Activated CD4-positive, alpha-beta T cell treated with anti-CD3 and anti-CD28 coated beads for 36 hours (primary cell): ENCODE measurements at regions not wholly inside any gene's neighbourhood (a gene's known extent, or its start where the extent isn't known, plus 50 kb on each side); places are given as distances from the start of the nearest gene placed in this dataset.
"Not testable (repeated sequence)": the region's sequence is repeated elsewhere in the genome, so short reads cannot be mapped to it uniquely, and the experiment has no call there.

Experiments
- ATAC-seq: fragments of 200-7000 bp; cut with Tn5 transposase; one replicate; pipeline ENCODE4 v1.10.0; 2021; ENCODE audit warnings: mild to moderate bottlenecking, moderate library complexity
- CTCF ChIA-PET: fragments of 350-600 bp; sonication (Branson Sonifier 250); formaldehyde crosslinking; loops from one replicate; lab custom pipeline; 2021; ENCODE audit warnings: antibody characterized with exemption; lab: Charles Lee
- POLR2A ChIA-PET: fragments of 350-600 bp; sonication (Branson Sonifier 250); formaldehyde crosslinking; loops from one replicate; lab custom pipeline; 2021; ENCODE audit warnings: antibody characterized with exemption, inconsistent platforms; lab: Charles Lee
- DNase-seq: peaks from one replicate; pipeline ENCODE4 v3.0.0-alpha.2; 2020
- H3K27ac Mint-ChIP-seq: one replicate; pipeline ENCODE4 v1.8.0; 2021; ENCODE audit warnings: mixed read lengths
- H3K27me3 Mint-ChIP-seq: one replicate; pipeline ENCODE4 v1.8.0; 2021; ENCODE audit warnings: mixed read lengths
- H3K36me3 Mint-ChIP-seq: one replicate; pipeline ENCODE4 v1.8.0; 2021; ENCODE audit warnings: low read depth, mixed read lengths
- H3K4me1 Mint-ChIP-seq: one replicate; pipeline ENCODE4 v1.8.0; 2021; ENCODE audit warnings: mixed read lengths
- H3K4me3 Mint-ChIP-seq: one replicate; pipeline ENCODE4 v1.8.0; 2021; ENCODE audit warnings: mild to moderate bottlenecking, moderate library complexity, mixed read lengths
- H3K9me3 Mint-ChIP-seq: one replicate; pipeline ENCODE4 v1.8.0; 2021; ENCODE audit warnings: low read depth, mixed read lengths
- intact Hi-C, 2 experiments: fragments of 100-400 bp; cut with DNase I in 1 of 2; cut with micrococcal nuclease in 1 of 2; formaldehyde crosslinking; loops; one replicate each; pipeline versions ENCODE4 v1.14.2 to v1.15.1; 2022 to 2024; cut with DNase I, micrococcal nuclease

DNA sequence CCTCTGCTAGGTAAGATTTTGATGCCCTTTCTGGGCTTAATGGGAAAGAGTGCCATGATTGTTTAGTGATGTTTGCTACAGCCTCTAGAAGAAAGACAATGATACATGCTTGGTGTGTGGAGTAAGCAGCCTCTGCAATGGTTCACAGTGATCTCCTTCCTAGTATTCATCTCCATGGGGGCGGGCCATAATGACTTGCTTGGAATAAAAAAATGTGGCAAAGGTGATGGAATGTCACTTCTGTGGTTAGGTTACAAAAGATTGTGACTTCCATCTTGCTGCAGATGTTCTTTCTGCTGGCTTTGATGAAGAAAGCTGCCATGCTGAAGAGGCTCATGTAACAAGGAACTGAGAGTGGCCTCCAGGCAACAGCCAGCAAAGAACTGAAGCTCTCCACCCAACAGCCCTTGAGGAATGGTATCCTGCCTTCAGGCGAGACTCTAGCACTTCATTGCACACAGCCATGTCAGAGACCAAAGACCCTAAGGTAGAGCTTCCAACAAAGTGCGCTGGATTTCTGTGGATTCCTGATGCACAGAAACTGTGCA, 139.1 kb upstream of the LRIG1 start:
- ChIA-PET CTCF (interaction anchor here (0.6 to 1.0 kb wide), 2 partner anchors 43 to 111 kb away, joined by 3 read pairs; no protein-coding TSS in a partner anchor), POLR2A (no interaction called here)
- Mint-ChIP-seq H3K27ac (no peak overlapping the region), H3K9me3 (no peaks in the 10 kb centered on the region), H3K4me3 (no peak overlapping the region), H3K4me1 (peaks cover 5% of the 10 kb centered on the region), H3K27me3 (no peaks in the 10 kb centered on the region), H3K36me3 (no peaks in the 10 kb centered on the region)
- DNase-seq (no peak), ATAC-seq (no peak)
- intact Hi-C loops: no loop called here

DNA sequence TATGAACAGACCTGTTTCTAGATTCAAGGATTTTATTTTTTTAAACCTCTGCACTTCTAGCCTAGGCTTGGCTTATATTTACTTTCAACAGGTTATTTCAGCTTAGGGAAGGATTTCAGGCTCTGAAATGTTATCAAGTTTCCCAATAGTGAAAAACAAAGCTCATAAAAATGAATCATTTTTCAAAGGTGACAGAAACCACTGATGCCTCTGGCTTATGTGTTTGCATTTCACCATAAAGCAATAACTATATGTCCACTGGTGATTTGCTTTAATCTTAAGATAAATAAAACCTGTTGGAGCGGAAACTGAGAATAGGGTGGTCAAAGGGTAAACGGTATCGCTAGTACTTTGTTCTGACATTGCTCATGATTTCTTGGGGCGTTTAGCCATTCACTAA, 141.2 kb upstream of the LRIG1 start:
- Mint-ChIP-seq H3K4me1 (peaks cover 5% of the 10 kb centered on the region), H3K27me3 (no peaks in the 10 kb centered on the region), H3K27ac (no peak overlapping the region), H3K36me3 (no peaks in the 10 kb centered on the region), H3K4me3 (no peak overlapping the region), H3K9me3 (no peaks in the 10 kb centered on the region)
- ChIA-PET CTCF (no interaction called here), POLR2A (no interaction called here)
- intact Hi-C loops: no loop called here
- ATAC-seq: no peak
- DNase-seq: no peak

DNA sequence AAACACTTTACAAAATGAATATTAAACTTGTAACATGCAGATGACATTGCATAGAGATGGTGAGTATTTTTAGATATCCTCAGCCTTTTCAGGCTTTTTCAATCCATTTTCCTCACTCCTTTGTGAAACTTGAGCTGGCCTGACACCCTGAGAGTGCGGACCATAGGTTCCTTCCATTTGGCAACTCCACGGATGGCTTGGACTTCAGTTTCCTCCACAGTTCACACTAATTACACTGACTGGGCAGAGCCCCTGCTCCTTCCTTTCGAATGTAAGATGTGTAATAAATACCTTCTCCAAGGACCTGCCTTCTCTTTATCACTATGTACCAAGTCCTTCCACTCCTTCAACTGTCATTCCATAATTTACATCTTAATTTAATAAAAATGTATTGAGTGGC, 141.7 kb upstream of the LRIG1 start:
- DNase-seq (no peak), ATAC-seq (no peak)
- ChIA-PET POLR2A (no interaction called here), CTCF (no interaction called here)
- Mint-ChIP-seq H3K36me3 (no peaks in the 10 kb centered on the region), H3K27ac (no peak overlapping the region), H3K9me3 (no peaks in the 10 kb centered on the region), H3K27me3 (no peaks in the 10 kb centered on the region), H3K4me1 (peaks cover 5% of the 10 kb centered on the region), H3K4me3 (no peak overlapping the region)
- intact Hi-C loops: no loop called here

DNA sequence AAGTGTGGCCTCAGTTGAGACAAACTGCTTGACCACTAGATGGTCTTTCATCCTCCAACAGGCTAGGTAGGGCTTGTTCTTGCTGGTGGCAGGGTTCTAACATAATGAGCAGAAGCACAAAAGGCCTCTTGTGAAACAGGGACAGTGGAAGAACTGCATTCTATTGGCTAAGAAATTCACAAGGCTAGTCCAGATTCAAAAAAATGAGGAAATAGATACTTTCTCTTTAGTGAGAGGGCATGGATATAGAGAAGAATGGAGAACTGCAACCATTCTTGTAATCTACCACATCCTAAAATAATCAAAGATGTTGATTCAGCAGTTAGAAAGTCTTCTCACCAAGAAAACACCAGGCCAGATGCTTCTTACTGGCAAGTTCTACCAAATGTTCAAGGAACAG, 143.7 kb upstream of the LRIG1 start:
- Mint-ChIP-seq H3K9me3 (no peaks in the 10 kb centered on the region), H3K27me3 (no peaks in the 10 kb centered on the region), H3K4me3 (no peak overlapping the region), H3K27ac (no peak overlapping the region), H3K4me1 (no peaks in the 10 kb centered on the region), H3K36me3 (no peaks in the 10 kb centered on the region)
- no peak for ATAC-seq
- DNase-seq: no peak
- intact Hi-C loops: no loop called here
- CTCF ChIA-PET: no interaction called here
- POLR2A ChIA-PET: no interaction called here

DNA sequence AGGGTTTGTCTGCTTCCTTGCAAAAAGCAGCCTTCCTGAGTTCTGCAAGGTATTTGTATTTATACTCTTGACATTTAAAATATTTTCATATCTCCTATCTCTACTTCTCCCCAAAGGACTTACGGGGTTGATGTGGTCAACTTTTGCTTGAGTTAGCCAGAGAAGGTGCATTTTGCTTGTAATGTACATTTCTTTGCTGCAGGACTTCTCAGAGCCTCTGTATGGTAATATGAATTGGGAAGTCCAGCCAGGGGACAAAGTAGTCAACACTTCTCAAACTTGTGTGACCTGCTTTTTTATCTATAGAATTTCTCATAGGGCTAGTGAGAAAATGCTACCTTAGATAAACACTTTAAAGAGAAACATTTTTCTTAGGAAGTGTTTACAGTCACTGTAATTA, 148.2 kb upstream of the LRIG1 start:
- H3K4me3 Mint-ChIP-seq: no peak overlapping the region
- no peaks in the 10 kb centered on the region for H3K4me1 Mint-ChIP-seq
- intact Hi-C loops: no loop called here
- CTCF ChIA-PET: interaction anchor here (0.7 kb wide), 1 partner anchor 1357 kb away, joined by 3 read pairs; no protein-coding TSS in a partner anchor
- ATAC-seq: no peak
- no peaks in the 10 kb centered on the region for H3K36me3 Mint-ChIP-seq
- POLR2A ChIA-PET: no interaction called here
- no peak overlapping the region for H3K27ac Mint-ChIP-seq
- no peak for DNase-seq
- H3K9me3 Mint-ChIP-seq: no peaks in the 10 kb centered on the region
- no peaks in the 10 kb centered on the region for H3K27me3 Mint-ChIP-seq

DNA sequence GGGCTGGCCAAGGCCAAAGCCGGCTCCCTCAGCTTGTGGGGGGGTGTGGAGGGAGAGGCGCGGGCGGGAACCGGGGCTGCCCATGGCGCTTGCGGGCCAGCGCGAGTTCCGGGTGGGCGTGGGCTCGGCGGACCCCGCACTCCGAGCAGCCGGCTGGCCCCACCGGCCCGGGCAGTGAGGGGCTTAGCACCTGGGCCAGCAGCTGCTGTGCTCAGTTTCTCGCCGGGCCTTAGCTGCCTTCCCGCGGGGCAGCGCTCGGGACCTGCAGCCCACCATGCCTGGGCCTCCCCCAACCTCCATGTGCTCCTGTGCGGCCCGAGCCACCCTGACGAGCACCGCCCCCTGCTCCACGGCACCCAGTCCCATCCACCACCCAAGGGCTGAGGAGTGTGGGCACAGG, 150.7 kb upstream of the LRIG1 start:
- ATAC-seq, H3K4me1 Mint-ChIP-seq, H3K36me3 Mint-ChIP-seq, H3K27me3 Mint-ChIP-seq, H3K4me3 Mint-ChIP-seq, intact Hi-C loops, DNase-seq, POLR2A ChIA-PET, H3K27ac Mint-ChIP-seq, CTCF ChIA-PET, H3K9me3 Mint-ChIP-seq: not testable (repeated sequence)

DNA sequence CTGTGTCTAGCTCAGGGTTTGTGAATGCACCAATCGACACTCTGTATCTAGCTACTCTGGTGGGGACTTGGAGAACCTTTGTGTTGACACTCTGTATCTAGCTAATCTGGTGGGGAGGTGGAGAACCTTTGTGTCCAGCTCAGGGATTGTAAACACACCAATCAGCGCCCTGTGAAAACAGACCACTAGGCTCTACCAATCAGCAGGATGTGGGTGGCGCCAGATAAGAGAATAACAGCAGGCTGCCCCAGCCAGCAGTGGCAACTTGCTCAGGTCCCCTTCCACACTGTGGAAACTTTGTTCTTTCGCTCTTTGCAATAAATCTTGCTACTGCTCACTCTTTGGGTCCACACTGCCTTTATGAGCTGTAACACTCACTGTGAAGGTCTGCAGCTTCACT, 151.3 kb upstream of the LRIG1 start:
- DNase-seq, intact Hi-C loops, H3K4me1 Mint-ChIP-seq, H3K27me3 Mint-ChIP-seq, H3K9me3 Mint-ChIP-seq, H3K27ac Mint-ChIP-seq, H3K4me3 Mint-ChIP-seq, ATAC-seq, H3K36me3 Mint-ChIP-seq, POLR2A ChIA-PET, CTCF ChIA-PET: not testable (repeated sequence)

GRCh38 chr3:66655044-66655443, 154.2 kb upstream of the LRIG1 start:
- Mint-ChIP-seq H3K9me3 (no peaks in the 10 kb centered on the region), H3K4me1 (no peaks in the 10 kb centered on the region), H3K27ac (no peak overlapping the region), H3K4me3 (no peak overlapping the region), H3K36me3 (no peaks in the 10 kb centered on the region), H3K27me3 (peaks cover 2% of the 10 kb centered on the region)
- intact Hi-C loops: no loop called here
- POLR2A ChIA-PET: no interaction called here
- no peak for ATAC-seq
- CTCF ChIA-PET: no interaction called here
- no peak for DNase-seq

DNA sequence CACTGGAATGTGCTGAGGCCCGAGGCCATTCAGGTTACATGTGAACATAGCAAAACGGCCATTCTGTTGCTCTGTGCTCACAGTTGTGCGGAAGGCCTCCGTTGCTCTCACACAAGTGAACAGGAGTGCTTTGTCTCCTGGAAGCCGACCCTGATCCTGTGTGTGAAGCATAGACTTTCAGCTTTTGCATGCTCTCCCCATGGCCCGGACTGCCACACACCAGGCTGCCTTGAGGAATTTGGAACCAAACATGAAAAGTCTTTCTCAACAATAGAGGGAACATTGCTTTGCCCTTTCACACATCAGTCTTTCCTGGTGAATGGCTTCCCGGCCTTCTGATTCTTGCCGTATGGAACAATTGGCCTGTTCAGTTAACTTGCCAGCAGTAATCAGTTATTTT, 154.8 kb upstream of the LRIG1 start:
- ChIA-PET CTCF (no interaction called here), POLR2A (no interaction called here)
- DNase-seq: no peak
- intact Hi-C loops: no loop called here
- peaks cover 2% of the 10 kb centered on the region for H3K27me3 Mint-ChIP-seq
- no peaks in the 10 kb centered on the region for H3K9me3 Mint-ChIP-seq
- no peak for ATAC-seq
- no peaks in the 10 kb centered on the region for H3K36me3 Mint-ChIP-seq
- no peak overlapping the region for H3K4me3 Mint-ChIP-seq
- no peak overlapping the region for H3K27ac Mint-ChIP-seq
- no peaks in the 10 kb centered on the region for H3K4me1 Mint-ChIP-seq

GRCh38 chr3:66656609-66657008, 155.8 kb upstream of the LRIG1 start:
- Mint-ChIP-seq H3K4me1 (no peaks in the 10 kb centered on the region), H3K9me3 (no peaks in the 10 kb centered on the region), H3K27me3 (peaks cover 2% of the 10 kb centered on the region), H3K4me3 (no peak overlapping the region), H3K36me3 (no peaks in the 10 kb centered on the region), H3K27ac (no peak overlapping the region)
- ChIA-PET CTCF (no interaction called here), POLR2A (no interaction called here)
- no peak for ATAC-seq
- no peak for DNase-seq
- intact Hi-C loops: no loop called here

DNA sequence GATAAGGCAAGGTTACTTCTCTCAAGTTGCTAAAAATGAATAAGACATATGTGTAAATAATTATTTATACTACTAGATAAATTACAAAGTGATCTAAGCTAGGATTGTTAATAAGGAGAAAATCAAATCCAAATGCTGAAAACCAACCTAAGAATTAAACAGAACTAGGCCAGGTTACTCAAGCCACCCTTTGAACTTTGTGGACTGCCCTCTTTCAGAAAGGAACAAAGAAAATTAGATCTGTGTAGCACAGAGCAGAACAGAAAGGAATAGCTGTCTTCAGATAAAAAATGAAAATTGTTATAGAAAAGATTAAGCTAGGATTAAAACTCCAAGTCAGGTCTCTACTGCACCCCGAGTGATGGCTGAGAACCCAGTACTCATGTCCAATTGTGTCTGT, 158.2 kb upstream of the LRIG1 start:
- CTCF ChIA-PET: no interaction called here
- H3K27me3 Mint-ChIP-seq: peaks cover 4% of the 10 kb centered on the region
- POLR2A ChIA-PET: no interaction called here
- no peak for DNase-seq
- H3K4me3 Mint-ChIP-seq: no peak overlapping the region
- intact Hi-C loops: no loop called here
- no peaks in the 10 kb centered on the region for H3K36me3 Mint-ChIP-seq
- no peaks in the 10 kb centered on the region for H3K4me1 Mint-ChIP-seq
- H3K27ac Mint-ChIP-seq: no peak overlapping the region
- H3K9me3 Mint-ChIP-seq: no peaks in the 10 kb centered on the region
- ATAC-seq: no peak

DNA sequence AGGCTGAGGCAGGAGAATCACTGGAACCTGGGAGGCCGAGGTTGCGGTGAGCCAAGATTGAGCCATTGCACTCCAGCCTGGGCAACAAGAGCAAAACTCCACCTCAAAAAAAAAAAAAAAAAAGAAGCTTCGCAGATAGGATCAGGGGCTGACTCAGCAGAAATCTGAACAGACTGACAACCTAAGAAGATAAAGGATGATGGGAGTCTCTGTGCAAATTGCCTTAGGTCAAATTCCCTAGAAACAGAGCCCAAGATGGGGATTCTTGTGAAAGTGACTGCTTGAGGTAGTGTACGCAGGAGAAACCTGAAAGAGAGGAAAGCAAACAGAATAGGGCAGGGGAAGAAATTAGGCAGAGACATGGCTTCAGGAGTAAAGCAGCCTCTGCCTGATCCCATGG, 160.8 kb upstream of the LRIG1 start:
- Mint-ChIP-seq H3K9me3 (no peaks in the 10 kb centered on the region), H3K36me3 (no peaks in the 10 kb centered on the region), H3K4me3 (no peak overlapping the region), H3K4me1 (no peaks in the 10 kb centered on the region), H3K27ac (no peak overlapping the region), H3K27me3 (peaks cover 4% of the 10 kb centered on the region)
- DNase-seq (no peak), ATAC-seq (no peak)
- CTCF ChIA-PET: interaction anchor here (0.8 kb wide), 1 partner anchor 58 kb away, joined by 5 read pairs; no protein-coding TSS in a partner anchor
- intact Hi-C loops: no loop called here
- POLR2A ChIA-PET: no interaction called here

DNA sequence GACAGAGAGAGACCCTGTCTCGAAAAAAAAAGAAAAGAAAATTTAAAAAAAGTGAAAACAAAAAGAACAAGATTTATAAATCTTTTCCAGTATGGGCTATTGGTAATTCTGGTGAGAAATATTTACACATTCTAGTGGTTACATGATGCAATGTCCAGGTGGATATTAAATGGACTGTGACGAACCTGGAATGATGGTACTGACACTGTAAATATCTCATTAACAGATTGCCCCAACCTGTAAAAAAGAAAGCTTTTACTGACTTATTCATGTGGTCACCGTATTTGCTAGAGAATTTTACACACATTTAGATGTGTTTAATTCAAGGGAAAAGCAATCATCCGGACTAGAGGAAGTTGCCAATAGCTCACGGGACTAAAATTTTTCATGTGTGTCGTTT, 162.1 kb upstream of the LRIG1 start:
- Mint-ChIP-seq H3K9me3 (no peaks in the 10 kb centered on the region), H3K4me1 (no peaks in the 10 kb centered on the region), H3K4me3 (no peak overlapping the region), H3K27ac (no peak overlapping the region), H3K27me3 (peaks cover 4% of the 10 kb centered on the region), H3K36me3 (no peaks in the 10 kb centered on the region)
- intact Hi-C loops: no loop called here
- ChIA-PET POLR2A (no interaction called here), CTCF (no interaction called here)
- no peak for DNase-seq
- ATAC-seq: no peak
